ENCODE measurements at regions not wholly inside any gene's neighbourhood (a gene's known extent, or its start where the extent isn't known, plus 50 kb on each side); places are given as distances from the start of the nearest gene placed in this dataset.
A peak's percentile ranks its signal among the peaks of the same experiment; 100 is the strongest.

DNA sequence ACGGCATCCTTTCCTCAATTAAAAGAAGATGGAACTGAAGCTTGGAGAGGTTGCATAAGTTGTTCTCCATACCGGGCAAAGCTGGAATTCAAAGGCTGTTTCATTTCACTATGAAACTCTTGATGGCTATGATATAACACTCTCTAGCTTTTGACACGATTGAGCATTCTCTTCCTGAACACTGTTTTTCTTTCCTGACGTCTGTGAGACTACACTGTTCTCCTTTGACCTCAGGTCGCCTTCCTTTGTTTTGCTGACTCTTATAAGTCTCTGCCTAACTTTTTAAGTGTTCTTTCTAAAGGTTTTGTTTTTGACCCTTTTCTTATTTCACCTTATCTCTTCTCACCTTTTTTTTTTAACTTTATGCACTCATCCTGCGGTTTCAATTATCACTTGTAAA is 261.8 kb upstream of the LINC00305 start:
- Histone ChIP-seq H3K27ac (replicated peaks in 1 of 4) (no peak overlapping the region), H3K9me3 (no peaks in the 10 kb centered on the region), H3K36me3 (no peaks in the 10 kb centered on the region), H3K27me3 (no peaks in the 10 kb centered on the region), H3K4me1 (no peaks in the 10 kb centered on the region), H3K4me3 (no peak overlapping the region)
- DNase-seq (ENCODE audit: extremely low spot score), result no peak
- intact Hi-C loops (cut with DNase I), result no loop called here
- TF ChIP-seq EP300 (IDR thresholded peaks at IDR 0.05), result no peak
- no peak for TF ChIP-seq POLR2AphosphoS5 (IDR thresholded peaks at IDR 0.05)
- no peak for TF ChIP-seq POLR2A (IDR thresholded peaks at IDR 0.05; ENCODE audit: low read depth)
- TF ChIP-seq, protein P1, sequence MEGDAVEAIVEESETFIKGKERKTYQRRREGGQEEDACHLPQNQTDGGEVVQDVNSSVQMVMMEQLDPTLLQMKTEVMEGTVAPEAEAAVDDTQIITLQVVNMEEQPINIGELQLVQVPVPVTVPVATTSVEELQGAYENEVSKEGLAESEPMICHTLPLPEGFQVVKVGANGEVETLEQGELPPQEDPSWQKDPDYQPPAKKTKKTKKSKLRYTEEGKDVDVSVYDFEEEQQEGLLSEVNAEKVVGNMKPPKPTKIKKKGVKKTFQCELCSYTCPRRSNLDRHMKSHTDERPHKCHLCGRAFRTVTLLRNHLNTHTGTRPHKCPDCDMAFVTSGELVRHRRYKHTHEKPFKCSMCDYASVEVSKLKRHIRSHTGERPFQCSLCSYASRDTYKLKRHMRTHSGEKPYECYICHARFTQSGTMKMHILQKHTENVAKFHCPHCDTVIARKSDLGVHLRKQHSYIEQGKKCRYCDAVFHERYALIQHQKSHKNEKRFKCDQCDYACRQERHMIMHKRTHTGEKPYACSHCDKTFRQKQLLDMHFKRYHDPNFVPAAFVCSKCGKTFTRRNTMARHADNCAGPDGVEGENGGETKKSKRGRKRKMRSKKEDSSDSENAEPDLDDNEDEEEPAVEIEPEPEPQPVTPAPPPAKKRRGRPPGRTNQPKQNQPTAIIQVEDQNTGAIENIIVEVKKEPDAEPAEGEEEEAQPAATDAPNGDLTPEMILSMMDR (IDR thresholded peaks at IDR 0.05), result no peak
- 46% methylated on average over 6 of the region's 6 CpGs for WGBS

DNA sequence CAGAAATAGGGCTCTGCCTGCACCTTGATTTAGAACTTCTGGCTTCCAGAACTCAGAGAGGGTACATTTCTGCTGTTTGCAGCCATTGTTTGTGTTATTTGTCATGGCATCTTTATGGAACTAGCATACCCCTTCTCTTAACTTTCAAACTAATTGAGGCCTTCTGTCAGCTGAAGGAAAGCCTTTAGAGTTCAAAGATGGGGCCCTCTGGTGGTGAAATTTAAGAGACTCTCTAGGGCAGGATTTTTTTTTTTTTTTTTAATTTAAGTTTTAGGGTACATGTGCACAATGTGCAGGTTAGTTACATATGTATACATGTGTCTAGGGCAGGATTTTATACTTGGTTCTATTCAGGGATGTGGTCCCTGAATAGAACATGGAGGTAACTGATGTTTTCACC is 260.6 kb upstream of the LINC00305 start:
- no peaks in the 10 kb centered on the region for H3K4me1 ChIP-seq
- intact Hi-C loops (cut with DNase I), result no loop called here
- H3K36me3 ChIP-seq, result no peaks in the 10 kb centered on the region
- no peaks in the 10 kb centered on the region for H3K27me3 ChIP-seq
- DNase-seq (ENCODE audit: extremely low spot score), result no peak
- no peaks in the 10 kb centered on the region for H3K9me3 ChIP-seq
- no peak for TF ChIP-seq EP300 (IDR thresholded peaks at IDR 0.05)
- TF ChIP-seq POLR2AphosphoS5 (IDR thresholded peaks at IDR 0.05), result no peak
- TF ChIP-seq, protein P1 (IDR thresholded peaks at IDR 0.05), result peak in 1 of 3 experiments; percentile 28
- no peak overlapping the region for H3K27ac ChIP-seq (replicated peaks in 1 of 4)
- no peak overlapping the region for H3K4me3 ChIP-seq

DNA sequence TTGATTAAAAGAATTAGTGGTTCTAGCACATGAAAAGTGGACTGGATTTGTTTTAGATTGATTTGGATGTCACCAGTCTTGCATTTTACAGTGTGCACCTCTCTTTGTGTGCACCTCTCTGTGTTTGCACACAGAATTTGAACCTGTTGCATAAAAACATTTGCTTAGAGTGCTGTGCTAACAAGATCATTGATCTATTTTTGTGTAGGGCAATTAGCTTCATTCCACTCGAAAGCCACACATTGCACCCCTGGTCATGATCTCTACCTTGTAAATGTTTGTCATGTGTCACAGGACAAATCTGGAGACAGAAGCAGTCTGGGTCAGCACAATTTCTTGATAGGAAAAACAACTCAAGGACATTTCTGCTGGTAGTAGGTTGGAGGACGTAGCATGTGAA is 258.7 kb upstream of the LINC00305 start:
- TF ChIP-seq POLR2AphosphoS5 (IDR thresholded peaks at IDR 0.05), result no peak
- no peak for TF ChIP-seq EP300 (IDR thresholded peaks at IDR 0.05)
- TF ChIP-seq, protein P1 (IDR thresholded peaks at IDR 0.05), result no peak
- no peak for TF ChIP-seq POLR2A (IDR thresholded peaks at IDR 0.05; ENCODE audit: low read depth)
- Histone ChIP-seq H3K27ac (replicated peaks in 1 of 4) (no peak overlapping the region), H3K4me1 (no peaks in the 10 kb centered on the region), H3K36me3 (no peaks in the 10 kb centered on the region), H3K4me3 (no peak overlapping the region), H3K27me3 (no peaks in the 10 kb centered on the region), H3K9me3 (no peaks in the 10 kb centered on the region)
- intact Hi-C loops (cut with DNase I), result no loop called here
- no peak for DNase-seq (ENCODE audit: extremely low spot score)
- WGBS, result 87% methylated on average over 2 of the region's 2 CpGs

DNA sequence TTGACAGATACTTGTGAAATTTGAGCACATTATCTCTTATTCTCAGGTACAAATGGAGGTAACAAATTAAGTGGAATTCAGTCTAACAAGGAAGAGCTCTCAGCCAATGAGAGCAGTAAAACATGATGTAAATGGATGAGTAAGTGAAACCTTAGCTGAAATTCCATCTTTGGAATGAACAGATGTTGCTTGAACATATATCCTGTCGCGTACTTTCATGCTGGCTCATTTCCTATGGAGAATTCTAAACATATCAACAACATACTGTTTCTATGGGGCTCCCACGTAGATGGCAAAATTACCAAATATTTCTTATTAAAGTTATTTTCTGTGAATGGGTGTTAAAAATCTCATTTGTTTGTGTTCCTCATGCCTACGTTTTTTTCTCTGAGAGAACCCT is 256.3 kb upstream of the LINC00305 start:
- no peaks in the 10 kb centered on the region for H3K36me3 ChIP-seq
- no peaks in the 10 kb centered on the region for H3K4me1 ChIP-seq
- H3K27me3 ChIP-seq, result no peaks in the 10 kb centered on the region
- no peak overlapping the region for H3K4me3 ChIP-seq
- TF ChIP-seq POLR2AphosphoS5 (IDR thresholded peaks at IDR 0.05) (no peak), POLR2A (IDR thresholded peaks at IDR 0.05; ENCODE audit: low read depth) (no peak), EP300 (IDR thresholded peaks at IDR 0.05) (no peak)
- TF ChIP-seq, protein P1 (IDR thresholded peaks at IDR 0.05), result no peak
- H3K9me3 ChIP-seq, result no peaks in the 10 kb centered on the region
- no peak for DNase-seq (ENCODE audit: extremely low spot score)
- 74% methylated on average over 4 of the region's 4 CpGs for WGBS
- intact Hi-C loops (cut with DNase I), result no loop called here
- no peak overlapping the region for H3K27ac ChIP-seq (replicated peaks in 1 of 4)

DNA sequence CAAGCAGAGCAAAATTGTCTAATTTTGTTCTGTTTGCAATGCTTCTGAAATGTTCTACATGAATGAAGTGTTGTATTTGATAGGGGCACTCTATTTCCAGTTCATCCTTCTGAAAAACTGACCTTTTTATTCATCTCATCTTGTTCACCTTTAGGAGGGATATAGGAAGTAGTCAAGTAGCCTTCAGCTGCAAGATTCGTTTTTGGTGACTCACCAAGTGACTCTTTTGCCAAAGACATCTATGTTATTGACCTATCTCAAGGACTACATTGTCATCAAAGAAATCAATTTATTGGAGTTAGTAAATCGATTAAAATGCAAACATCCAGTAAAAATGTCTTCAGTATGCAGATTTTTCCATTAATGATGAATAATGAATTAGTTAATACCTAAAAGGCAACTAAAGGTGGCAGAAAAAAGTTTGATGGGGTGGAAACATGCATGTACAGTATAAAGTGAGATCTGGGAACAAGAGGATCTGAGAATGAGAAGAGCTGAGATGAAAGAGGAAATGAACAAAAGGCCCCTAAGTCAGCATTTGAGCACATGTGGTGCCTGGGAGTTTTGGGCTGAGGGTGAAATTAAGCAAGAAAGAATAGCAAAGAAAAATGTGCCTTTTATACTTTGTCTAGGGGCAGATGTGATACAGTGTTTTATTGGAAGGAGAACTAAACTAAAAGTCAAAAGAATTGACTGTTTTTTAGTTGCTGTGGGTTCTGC is 255.1 kb upstream of the LINC00305 start:
- Histone ChIP-seq H3K4me1 (no peaks in the 10 kb centered on the region), H3K4me3 (no peak overlapping the region), H3K27ac (replicated peaks in 1 of 4) (no peak overlapping the region), H3K36me3 (no peaks in the 10 kb centered on the region), H3K27me3 (no peaks in the 10 kb centered on the region), H3K9me3 (no peaks in the 10 kb centered on the region)
- intact Hi-C loops (cut with DNase I), result no loop called here
- WGBS, result 73% methylated on average over 2 of the region's 2 CpGs
- no peak for DNase-seq (ENCODE audit: extremely low spot score)
- TF ChIP-seq, protein P1 (IDR thresholded peaks at IDR 0.05), result no peak
- no peak for TF ChIP-seq EP300 (IDR thresholded peaks at IDR 0.05)
- no peak for TF ChIP-seq POLR2AphosphoS5 (IDR thresholded peaks at IDR 0.05)
- no peak for TF ChIP-seq POLR2A (IDR thresholded peaks at IDR 0.05; ENCODE audit: low read depth)

All from esophagus muscularis mucosa (tissue), 4 donors.